Esophagus (tissue), 2 donors: ENCODE measurements at regions not wholly inside any gene's neighbourhood (a gene's known extent, or its start where the extent isn't known, plus 50 kb on each side); places are given as distances from the start of the nearest gene placed in this dataset.
"Not testable (repeated sequence)": the region's sequence is repeated elsewhere in the genome, so short reads cannot be mapped to it uniquely, and the experiment has no call there.

Source experiments
- H3K27ac ChIP-seq, 2 donors: one replicate each; pipeline ENCODE4 v1.5.1; 2013; ENCODE audit warnings: low read depth in 2 of 2, mild to moderate bottlenecking in 2 of 2, inconsistent platforms in 1 of 2, low read length in 1 of 2, moderate library complexity in 1 of 2
- H3K27me3 ChIP-seq, 2 donors: one replicate each; pipeline ENCODE4 v1.6.1; 2013; ENCODE audit warnings: low read length in 2 of 2, control low read depth in 1 of 2, mild to moderate bottlenecking in 1 of 2; ENCODE audit not compliant: insufficient read depth in 2 of 2, control insufficient read depth in 1 of 2
- H3K36me3 ChIP-seq, 2 donors: one replicate each; pipeline ENCODE4 v1.6.1; 2013; ENCODE audit warnings: low read length in 1 of 2; ENCODE audit not compliant: control insufficient read depth in 2 of 2, insufficient read depth in 2 of 2
- H3K4me1 ChIP-seq, 2 donors: one replicate each; pipeline ENCODE4 v1.6.1; 2013; ENCODE audit warnings: low read length in 1 of 2; ENCODE audit not compliant: control insufficient read depth in 2 of 2, insufficient read depth in 2 of 2
- H3K4me3 ChIP-seq, 2 donors: one replicate each; pipeline ENCODE4 v1.5.1; 2013; ENCODE audit warnings: low read length in 2 of 2, mild to moderate bottlenecking in 2 of 2, low read depth in 1 of 2, moderate library complexity in 1 of 2
- H3K9me3 ChIP-seq, 2 donors: one replicate each; pipeline ENCODE4 v1.6.1; 2013; ENCODE audit warnings: mild to moderate bottlenecking in 2 of 2, low read depth in 1 of 2, low read length in 1 of 2, moderate library complexity in 1 of 2; ENCODE audit not compliant: control insufficient read depth in 2 of 2, insufficient read depth in 1 of 2
- WGBS, 2 donors: extraction: QIAGEN DNeasy Blood & Tissue Kit; methylation state at CpG; one replicate each; pipeline ENCODE4 v1.1.7; 2013; 5-methylcytosine and 5-hydroxymethylcytosine counted together
- donor health status: healthy with polysubstance abuse.
- donor health status: Bipolar disorder and iron deficiency.

GRCh38 chr6:1226277-1227099, 85.4 kb upstream of the FOXQ1 start:
- 69 to 75% methylated on average over 18 of the region's 18 CpGs for WGBS, 2 donors
- Histone ChIP-seq H3K4me3 (no peak overlapping the region), H3K27ac (no peak overlapping the region), H3K36me3 (no peaks in the 10 kb centered on the region), H3K9me3 (no peaks in the 10 kb centered on the region), H3K4me1 (peaks cover 0 to 7% of the 10 kb centered on the region in 2 donors), H3K27me3 (no peaks in the 10 kb centered on the region)

- H3K36me3 ChIP-seq: no peaks in the 10 kb centered on the region
- H3K4me1 ChIP-seq: peaks cover 0 to 2% of the 10 kb centered on the region in 2 donors
- 90 to 95% methylated on average over 2 of the region's 2 CpGs for WGBS, 2 donors
- no peak overlapping the region for H3K27ac ChIP-seq
- no peaks in the 10 kb centered on the region for H3K9me3 ChIP-seq
- no peaks in the 10 kb centered on the region for H3K27me3 ChIP-seq
- H3K4me3 ChIP-seq: no peak overlapping the region
These were observed 87.4 kb upstream of the FOXQ1 start for GRCh38 chr6:1224514-1224913.

- Histone ChIP-seq H3K27me3 (no peaks in the 10 kb centered on the region), H3K4me3 (no peak overlapping the region)
- WGBS, 2 donors: 76 to 85% methylated on average over 13 of the region's 13 CpGs
These were observed 88.9 kb upstream of the FOXQ1 start for GRCh38 chr6:1222728-1223595.

GRCh38 chr6:1217396-1217795, 94.5 kb upstream of the FOXQ1 start:
- H3K27me3 ChIP-seq: no peaks in the 10 kb centered on the region
- H3K9me3 ChIP-seq: no peaks in the 10 kb centered on the region
- H3K36me3 ChIP-seq: no peaks in the 10 kb centered on the region
- no peaks in the 10 kb centered on the region for H3K4me1 ChIP-seq
- H3K4me3 ChIP-seq: no peak overlapping the region
- no peak overlapping the region for H3K27ac ChIP-seq
- 75 to 93% methylated on average over 5 of the region's 5 CpGs for WGBS, 2 donors

More at GRCh38 chr6:1222728-1223595, 88.9 kb upstream of the FOXQ1 start:
- Histone ChIP-seq H3K4me1 (peaks cover 0 to 2% of the 10 kb centered on the region in 2 donors), H3K27ac (no peak overlapping the region), H3K36me3 (no peaks in the 10 kb centered on the region), H3K9me3 (no peaks in the 10 kb centered on the region)

GRCh38 chr6:1216488-1216974, 95.4 kb upstream of the FOXQ1 start:
- WGBS, 2 donors: 52 to 66% methylated on average over 6 of the region's 6 CpGs
- no peaks in the 10 kb centered on the region for H3K27me3 ChIP-seq
- H3K27ac ChIP-seq: no peak overlapping the region
- no peak overlapping the region for H3K4me3 ChIP-seq
- no peaks in the 10 kb centered on the region for H3K9me3 ChIP-seq
- H3K36me3 ChIP-seq: no peaks in the 10 kb centered on the region
- no peaks in the 10 kb centered on the region for H3K4me1 ChIP-seq

GRCh38 chr6:1215884-1216487, 95.9 kb upstream of the FOXQ1 start:
- Histone ChIP-seq H3K27ac (no peak overlapping the region), H3K4me3 (no peak overlapping the region), H3K27me3 (no peaks in the 10 kb centered on the region), H3K36me3 (no peaks in the 10 kb centered on the region), H3K9me3 (no peaks in the 10 kb centered on the region), H3K4me1 (no peaks in the 10 kb centered on the region)
- WGBS, 2 donors: 82 to 92% methylated on average over 11 of the region's 11 CpGs

GRCh38 chr6:1215023-1215422, 96.9 kb upstream of the FOXQ1 start:
- no peaks in the 10 kb centered on the region for H3K4me1 ChIP-seq
- H3K9me3 ChIP-seq: no peaks in the 10 kb centered on the region
- no peak overlapping the region for H3K4me3 ChIP-seq
- no peaks in the 10 kb centered on the region for H3K36me3 ChIP-seq
- H3K27me3 ChIP-seq: no peaks in the 10 kb centered on the region
- no peak overlapping the region for H3K27ac ChIP-seq
- WGBS, 2 donors: 81 to 88% methylated on average over 3 of the region's 3 CpGs

GRCh38 chr6:1212919-1213318, 99.0 kb upstream of the FOXQ1 start:
- Histone ChIP-seq H3K27me3 (no peaks in the 10 kb centered on the region), H3K27ac (no peak overlapping the region), H3K9me3 (no peaks in the 10 kb centered on the region), H3K4me1 (no peaks in the 10 kb centered on the region), H3K36me3 (no peaks in the 10 kb centered on the region), H3K4me3 (no peak overlapping the region)
- 31 to 49% methylated on average over 2 of the region's 2 CpGs for WGBS, 2 donors

GRCh38 chr6:1212138-1212537, 99.8 kb upstream of the FOXQ1 start:
- not testable (repeated sequence) for H3K27me3 ChIP-seq, H3K36me3 ChIP-seq, H3K9me3 ChIP-seq, H3K4me3 ChIP-seq, H3K27ac ChIP-seq, H3K4me1 ChIP-seq
